ENCODE measurements at regions not wholly inside any gene's neighbourhood (a gene's known extent, or its start where the extent isn't known, plus 50 kb on each side); places are given as distances from the start of the nearest gene placed in this dataset.

DNA sequence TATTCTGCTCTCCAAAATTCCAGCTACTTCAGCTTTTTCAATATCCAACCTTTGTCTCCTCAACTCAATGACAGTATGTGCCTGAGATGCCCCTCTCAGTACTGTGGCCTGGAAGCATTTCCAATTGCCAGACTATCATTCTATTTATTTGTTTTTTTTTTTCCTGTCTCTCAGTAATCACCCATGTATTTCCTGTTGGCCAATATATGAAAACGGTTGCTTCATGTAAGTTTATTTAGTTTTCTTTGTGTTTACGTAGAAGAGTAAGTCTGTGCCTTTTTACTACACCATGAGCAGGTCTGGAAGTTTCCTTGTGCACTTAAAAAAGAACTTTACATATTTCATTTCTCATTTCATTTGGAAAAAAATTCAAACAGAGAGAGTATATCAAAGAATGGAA lies 537.5 kb upstream of the SPANXN1 start:
- ChIA-PET POLR2A (no interaction called here), CTCF (no interaction called here)
- no peak overlapping the region for H3K4me3 Mint-ChIP-seq

DNA sequence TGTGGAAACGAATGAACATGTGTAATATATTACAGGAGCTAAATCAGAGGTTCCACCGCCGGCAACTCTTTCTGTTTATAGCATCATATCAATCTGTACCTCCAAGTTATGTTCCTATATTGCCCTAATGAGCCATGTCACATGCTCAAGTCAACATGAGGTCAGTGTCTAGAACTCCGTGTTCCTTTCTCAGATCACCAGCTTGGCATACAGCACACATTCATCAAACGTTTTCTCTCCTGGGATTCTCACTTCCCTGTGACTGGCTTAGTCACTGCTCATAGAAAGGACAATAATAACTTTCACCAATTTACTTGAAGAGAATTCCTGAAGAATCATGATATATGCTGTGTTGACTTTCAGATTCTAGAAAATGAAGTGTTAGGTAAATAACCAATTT lies 532.0 kb upstream of the SPANXN1 start:
- Mint-ChIP-seq H3K9me3 (no peaks in the 10 kb centered on the region), H3K4me1 (no peaks in the 10 kb centered on the region), H3K4me3 (no peak overlapping the region), H3K27me3 (no peaks in the 10 kb centered on the region), H3K36me3 (no peaks in the 10 kb centered on the region), H3K27ac (no peak overlapping the region)
- Histone ChIP-seq H3K9me3 (no peaks in the 10 kb centered on the region), H3K27me3 (replicated peaks in 1 of 2; ENCODE audit: control insufficient read depth in 2 of 2, extremely low read depth in 1 of 2, insufficient read depth in 2 of 2, low read length in 1 of 2) (no peaks in the 10 kb centered on the region), H3K36me3 (ENCODE audit: control insufficient read depth in 2 of 2, extremely low read depth in 1 of 2, insufficient read depth in 1 of 2, low read length in 1 of 2) (no peaks in the 10 kb centered on the region), H3K4me1 (ENCODE audit: control insufficient read depth in 1 of 2, extremely low read depth in 1 of 2, insufficient read depth in 2 of 2, low read length in 2 of 2) (no peaks in the 10 kb centered on the region), H3K27ac (ENCODE audit: low read length) (no peak overlapping the region), H3K4me3 (ENCODE audit: control insufficient read depth in 1 of 2, extremely low read depth in 1 of 2, low read length in 1 of 2) (no peak overlapping the region)
- POLR2A ChIA-PET: no interaction called here
- DNase-seq: no peak
- CTCF ChIA-PET: no interaction called here
- no peak for ATAC-seq (replicated peaks in 1 of 4)
- WGBS (ENCODE audit: insufficient coverage): 100% methylated on average over 1 of the region's 5 CpGs

More for the DNA sequence above, 537.5 kb upstream of the SPANXN1 start:
- Histone ChIP-seq H3K4me1 (ENCODE audit: control insufficient read depth in 1 of 2, extremely low read depth in 1 of 2, insufficient read depth in 2 of 2, low read length in 2 of 2) (no peaks in the 10 kb centered on the region), H3K27ac (ENCODE audit: low read length) (no peak overlapping the region), H3K9me3 (no peaks in the 10 kb centered on the region), H3K4me3 (ENCODE audit: control insufficient read depth in 1 of 2, extremely low read depth in 1 of 2, low read length in 1 of 2) (no peak overlapping the region), H3K36me3 (ENCODE audit: control insufficient read depth in 2 of 2, extremely low read depth in 1 of 2, insufficient read depth in 1 of 2, low read length in 1 of 2) (no peaks in the 10 kb centered on the region), H3K27me3 (replicated peaks in 1 of 2; ENCODE audit: control insufficient read depth in 2 of 2, extremely low read depth in 1 of 2, insufficient read depth in 2 of 2, low read length in 1 of 2) (no peaks in the 10 kb centered on the region)
- no peaks in the 10 kb centered on the region for H3K36me3 Mint-ChIP-seq
- no peaks in the 10 kb centered on the region for H3K27me3 Mint-ChIP-seq
- peaks cover 0 to 8% (median 7%) of the 10 kb centered on the region in 3 donors for H3K9me3 Mint-ChIP-seq
- no peaks in the 10 kb centered on the region for H3K4me1 Mint-ChIP-seq
- DNase-seq (no peak), ATAC-seq (replicated peaks in 1 of 4) (no peak)
- H3K27ac Mint-ChIP-seq: no peak overlapping the region
- WGBS (ENCODE audit: insufficient coverage): no CpG with 5 or more reads among the region's 2 CpGs

DNA sequence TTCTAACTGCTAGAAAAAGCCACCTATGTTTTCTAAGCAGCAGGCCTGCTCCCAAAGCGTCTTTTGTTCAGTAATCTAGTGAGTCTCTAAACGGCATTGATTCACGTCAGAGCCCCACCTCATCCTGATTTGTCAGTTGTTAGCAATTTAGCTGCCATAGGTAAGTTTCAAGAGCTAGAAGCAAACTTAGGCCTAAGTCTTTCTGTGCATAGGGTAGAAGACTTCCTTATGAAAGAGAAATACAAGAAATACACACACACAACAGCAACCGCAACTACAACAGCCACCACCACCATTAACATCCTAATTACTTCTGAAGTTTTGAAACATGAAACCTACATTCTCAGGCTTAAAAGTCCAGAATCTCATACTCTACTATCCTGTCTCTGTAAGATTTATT lies 531.1 kb upstream of the SPANXN1 start:
- WGBS (ENCODE audit: insufficient coverage): no CpG with 5 or more reads among the region's 4 CpGs
- DNase-seq: no peak
- no peak overlapping the region for H3K4me3 Mint-ChIP-seq
- no peaks in the 10 kb centered on the region for H3K9me3 ChIP-seq
- no peaks in the 10 kb centered on the region for H3K4me1 Mint-ChIP-seq
- no peak for ATAC-seq (replicated peaks in 1 of 4)
- H3K27ac Mint-ChIP-seq: no peak overlapping the region
- H3K27me3 ChIP-seq (replicated peaks in 1 of 2; ENCODE audit: control insufficient read depth in 2 of 2, extremely low read depth in 1 of 2, insufficient read depth in 2 of 2, low read length in 1 of 2): no peaks in the 10 kb centered on the region
- no peak overlapping the region for H3K4me3 ChIP-seq (ENCODE audit: control insufficient read depth in 1 of 2, extremely low read depth in 1 of 2, low read length in 1 of 2)
- no peaks in the 10 kb centered on the region for H3K4me1 ChIP-seq (ENCODE audit: control insufficient read depth in 1 of 2, extremely low read depth in 1 of 2, insufficient read depth in 2 of 2, low read length in 2 of 2)
- no peaks in the 10 kb centered on the region for H3K27me3 Mint-ChIP-seq
- H3K9me3 Mint-ChIP-seq: no peaks in the 10 kb centered on the region
- no peak overlapping the region for H3K27ac ChIP-seq (ENCODE audit: low read length)
- CTCF ChIA-PET: no interaction called here
- no peaks in the 10 kb centered on the region for H3K36me3 ChIP-seq (ENCODE audit: control insufficient read depth in 2 of 2, extremely low read depth in 1 of 2, insufficient read depth in 1 of 2, low read length in 1 of 2)
- H3K36me3 Mint-ChIP-seq: no peaks in the 10 kb centered on the region
- POLR2A ChIA-PET: no interaction called here

DNA sequence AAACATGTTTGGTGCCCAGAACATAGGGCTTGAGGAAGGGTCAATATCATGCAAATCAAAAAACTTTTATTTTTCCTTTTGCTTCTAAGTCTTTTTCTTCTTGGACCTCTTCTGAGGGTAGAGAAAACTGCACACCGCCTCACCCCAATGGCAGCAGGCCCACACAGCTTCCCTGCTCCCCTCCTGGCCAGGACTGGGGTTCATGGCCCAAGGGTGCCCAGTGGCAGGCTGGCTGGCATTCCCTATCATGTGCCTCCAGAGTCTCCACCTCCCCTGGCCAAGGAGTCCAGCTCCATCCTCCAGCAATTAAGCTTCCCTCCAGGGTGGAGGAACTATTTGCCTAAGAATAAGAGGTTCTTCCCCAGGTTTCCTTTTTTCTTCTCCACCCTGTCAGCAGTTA lies 529.6 kb upstream of the SPANXN1 start:
- H3K27me3 ChIP-seq (replicated peaks in 1 of 2; ENCODE audit: control insufficient read depth in 2 of 2, extremely low read depth in 1 of 2, insufficient read depth in 2 of 2, low read length in 1 of 2): no peaks in the 10 kb centered on the region
- Mint-ChIP-seq H3K4me3 (no peak overlapping the region), H3K4me1 (no peaks in the 10 kb centered on the region), H3K36me3 (no peaks in the 10 kb centered on the region), H3K27me3 (peaks cover 0 to under 1% of the 10 kb centered on the region in 2 donors), H3K9me3 (peaks cover 0 to under 1% (median 0%) of the 10 kb centered on the region in 3 donors), H3K27ac (no peak overlapping the region)
- H3K27ac ChIP-seq (ENCODE audit: low read length): no peak overlapping the region
- POLR2A ChIA-PET: no interaction called here
- ATAC-seq (replicated peaks in 1 of 4) (no peak), DNase-seq (no peak)
- no peak overlapping the region for H3K4me3 ChIP-seq (ENCODE audit: control insufficient read depth in 1 of 2, extremely low read depth in 1 of 2, low read length in 1 of 2)
- no peaks in the 10 kb centered on the region for H3K36me3 ChIP-seq (ENCODE audit: control insufficient read depth in 2 of 2, extremely low read depth in 1 of 2, insufficient read depth in 1 of 2, low read length in 1 of 2)
- WGBS (ENCODE audit: insufficient coverage): 100% methylated on average over 1 of the region's 1 CpG
- H3K9me3 ChIP-seq: no peaks in the 10 kb centered on the region
- CTCF ChIA-PET: no interaction called here
- H3K4me1 ChIP-seq (ENCODE audit: control insufficient read depth in 1 of 2, extremely low read depth in 1 of 2, insufficient read depth in 2 of 2, low read length in 2 of 2): no peaks in the 10 kb centered on the region

DNA sequence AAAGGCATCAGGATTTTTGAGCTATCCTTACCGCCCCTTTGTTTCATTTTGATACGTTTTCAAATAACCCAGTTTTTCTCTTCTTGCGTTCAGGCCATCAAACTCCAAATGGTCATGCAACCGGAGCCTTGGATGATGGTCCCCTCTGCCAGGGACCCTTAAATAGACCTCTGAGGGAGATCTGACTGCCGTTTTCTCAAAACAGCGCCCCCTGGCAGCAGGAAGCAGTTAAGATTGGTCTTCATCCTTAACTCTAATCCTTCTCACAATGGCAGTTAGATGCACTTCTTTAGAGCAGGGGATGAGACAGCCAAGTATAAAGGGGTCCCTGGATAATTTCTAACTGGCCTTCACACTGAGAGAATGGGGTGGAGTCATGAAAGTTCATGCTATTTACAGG lies 525.0 kb upstream of the SPANXN1 start:
- Histone ChIP-seq H3K27ac (ENCODE audit: low read length) (no peak overlapping the region), H3K4me1 (ENCODE audit: control insufficient read depth in 1 of 2, extremely low read depth in 1 of 2, insufficient read depth in 2 of 2, low read length in 2 of 2) (no peaks in the 10 kb centered on the region), H3K4me3 (ENCODE audit: control insufficient read depth in 1 of 2, extremely low read depth in 1 of 2, low read length in 1 of 2) (no peak overlapping the region), H3K36me3 (ENCODE audit: control insufficient read depth in 2 of 2, extremely low read depth in 1 of 2, insufficient read depth in 1 of 2, low read length in 1 of 2) (no peaks in the 10 kb centered on the region), H3K9me3 (peaks cover 2% of the 10 kb centered on the region), H3K27me3 (replicated peaks in 1 of 2; ENCODE audit: control insufficient read depth in 2 of 2, extremely low read depth in 1 of 2, insufficient read depth in 2 of 2, low read length in 1 of 2) (no peaks in the 10 kb centered on the region)
- ChIA-PET POLR2A (no interaction called here), CTCF (no interaction called here)
- WGBS (ENCODE audit: insufficient coverage): no CpG with 5 or more reads among the region's 6 CpGs
- no peak overlapping the region for H3K27ac Mint-ChIP-seq
- no peaks in the 10 kb centered on the region for H3K36me3 Mint-ChIP-seq
- peaks cover 0 to 8% (median 0%) of the 10 kb centered on the region in 3 donors for H3K9me3 Mint-ChIP-seq
- H3K4me1 Mint-ChIP-seq: no peaks in the 10 kb centered on the region
- H3K27me3 Mint-ChIP-seq: peaks cover 0 to 9% of the 10 kb centered on the region in 2 donors
- ATAC-seq (replicated peaks in 1 of 4) (no peak), DNase-seq (no peak)
- no peak overlapping the region for H3K4me3 Mint-ChIP-seq

DNA sequence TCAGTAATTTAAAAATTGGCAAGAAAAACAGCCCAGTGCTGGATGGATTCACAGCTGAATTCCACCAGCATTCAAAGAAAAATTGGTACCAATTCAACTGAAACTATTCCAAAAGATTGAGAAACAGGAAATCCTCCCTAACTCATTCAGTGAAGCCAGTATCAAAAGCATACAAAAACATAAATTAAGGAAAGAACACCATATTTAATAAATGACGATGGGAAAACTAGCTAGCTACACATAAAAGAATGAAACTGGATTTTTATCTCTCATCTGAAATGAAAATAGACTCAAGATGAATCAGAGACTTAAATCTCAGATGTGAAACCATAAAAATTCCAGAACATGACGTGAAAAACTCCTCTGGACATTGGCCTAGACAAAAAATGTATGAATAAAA lies 516.8 kb upstream of the SPANXN1 start:
- ATAC-seq (replicated peaks in 1 of 4) (no peak), DNase-seq (no peak)
- ChIA-PET POLR2A (no interaction called here), CTCF (no interaction called here)
- Histone ChIP-seq H3K27ac (ENCODE audit: low read length) (no peak overlapping the region), H3K36me3 (ENCODE audit: control insufficient read depth in 2 of 2, extremely low read depth in 1 of 2, insufficient read depth in 1 of 2, low read length in 1 of 2) (no peaks in the 10 kb centered on the region), H3K4me3 (ENCODE audit: control insufficient read depth in 1 of 2, extremely low read depth in 1 of 2, low read length in 1 of 2) (no peak overlapping the region), H3K27me3 (replicated peaks in 1 of 2; ENCODE audit: control insufficient read depth in 2 of 2, extremely low read depth in 1 of 2, insufficient read depth in 2 of 2, low read length in 1 of 2) (no peaks in the 10 kb centered on the region), H3K4me1 (ENCODE audit: control insufficient read depth in 1 of 2, extremely low read depth in 1 of 2, insufficient read depth in 2 of 2, low read length in 2 of 2) (no peaks in the 10 kb centered on the region), H3K9me3 (no peaks in the 10 kb centered on the region)
- peaks cover 0 to 2% of the 10 kb centered on the region in 2 donors for H3K27me3 Mint-ChIP-seq
- no CpG with 5 or more reads among the region's 2 CpGs for WGBS (ENCODE audit: insufficient coverage)
- H3K4me1 Mint-ChIP-seq: no peaks in the 10 kb centered on the region
- no peak overlapping the region for H3K27ac Mint-ChIP-seq
- no peaks in the 10 kb centered on the region for H3K36me3 Mint-ChIP-seq
- H3K4me3 Mint-ChIP-seq: no peak overlapping the region
- H3K9me3 Mint-ChIP-seq: peaks cover 0 to 6% (median 0%) of the 10 kb centered on the region in 3 donors

DNA sequence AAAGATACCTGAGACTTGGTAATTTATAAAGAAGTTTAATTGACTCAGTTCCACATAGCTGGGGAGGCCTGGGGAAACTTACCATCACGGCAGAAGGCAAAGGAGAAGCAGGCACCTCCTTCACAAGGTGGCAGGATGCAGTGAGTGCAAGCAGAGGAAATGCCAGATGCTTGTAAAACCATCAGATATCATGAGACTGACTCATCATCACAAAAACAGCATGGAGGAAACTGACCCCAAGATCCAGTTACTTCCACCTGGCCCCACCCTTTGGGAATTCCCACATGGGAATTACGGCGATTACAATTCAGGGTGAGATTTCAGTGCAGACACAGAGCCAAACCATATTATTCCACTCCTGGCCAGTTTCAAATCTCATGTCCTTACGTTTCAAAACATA lies 514.7 kb upstream of the SPANXN1 start:
- no peak for DNase-seq
- peaks cover 0 to 6% (median 0%) of the 10 kb centered on the region in 3 donors for H3K9me3 Mint-ChIP-seq
- H3K27me3 ChIP-seq (replicated peaks in 1 of 2; ENCODE audit: control insufficient read depth in 2 of 2, extremely low read depth in 1 of 2, insufficient read depth in 2 of 2, low read length in 1 of 2): no peaks in the 10 kb centered on the region
- H3K27me3 Mint-ChIP-seq: no peaks in the 10 kb centered on the region
- no peaks in the 10 kb centered on the region for H3K36me3 ChIP-seq (ENCODE audit: control insufficient read depth in 2 of 2, extremely low read depth in 1 of 2, insufficient read depth in 1 of 2, low read length in 1 of 2)
- no peak overlapping the region for H3K4me3 ChIP-seq (ENCODE audit: control insufficient read depth in 1 of 2, extremely low read depth in 1 of 2, low read length in 1 of 2)
- no peak for ATAC-seq (replicated peaks in 1 of 4)
- H3K9me3 ChIP-seq: no peaks in the 10 kb centered on the region
- H3K4me1 ChIP-seq (ENCODE audit: control insufficient read depth in 1 of 2, extremely low read depth in 1 of 2, insufficient read depth in 2 of 2, low read length in 2 of 2): no peaks in the 10 kb centered on the region
- H3K27ac Mint-ChIP-seq: no peak overlapping the region
- ChIA-PET CTCF (no interaction called here), POLR2A (no interaction called here)
- no peak overlapping the region for H3K4me3 Mint-ChIP-seq
- H3K4me1 Mint-ChIP-seq: no peaks in the 10 kb centered on the region
- no peak overlapping the region for H3K27ac ChIP-seq (ENCODE audit: low read length)
- no peaks in the 10 kb centered on the region for H3K36me3 Mint-ChIP-seq
- 80% methylated on average over 3 of the region's 4 CpGs for WGBS (ENCODE audit: insufficient coverage)

All from T-cell (primary cell).